HG03280 (cell line): ENCODE measurements at regions not wholly inside any gene's neighbourhood (a gene's known extent, or its start where the extent isn't known, plus 50 kb on each side); places are given as distances from the start of the nearest gene placed in this dataset.
"Not testable (repeated sequence)": the region's sequence is repeated elsewhere in the genome, so short reads cannot be mapped to it uniquely, and the experiment has no call there.

Experiments used
- ATAC-seq: cut with Tn5 transposase; IDR thresholded peaks from one replicate; pipeline ENCODE4 v1.9.1; 2021; ENCODE audit warnings: mild to moderate bottlenecking, moderate library complexity; ENCODE audit not compliant: unreplicated experiment

DNA sequence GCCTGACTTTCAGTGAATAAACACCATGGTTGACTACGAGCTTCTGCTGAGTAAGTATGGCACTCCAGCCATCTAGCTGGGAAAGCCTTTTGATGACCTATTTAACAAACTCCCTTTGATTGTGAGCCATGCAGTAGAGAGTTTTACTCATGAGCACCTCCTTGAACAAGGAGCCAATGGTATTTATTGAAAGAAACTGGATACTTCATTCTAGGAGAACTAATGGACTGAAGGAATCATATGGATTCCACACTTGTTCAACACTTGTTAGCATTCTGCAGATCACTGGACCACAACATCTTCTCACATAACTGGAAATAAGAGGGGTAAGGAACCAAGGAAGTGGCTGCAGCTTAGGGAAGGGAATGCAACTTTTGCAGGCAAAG is 320.9 kb upstream of the ETAA1 start:
- no peak for ATAC-seq

GRCh38 chr2:67079729-67080128 is 317.4 kb upstream of the ETAA1 start:
- no peak for ATAC-seq

- no peak for ATAC-seq
Measured at GRCh38 chr2:67082813-67083212, 314.3 kb upstream of the ETAA1 start.

DNA sequence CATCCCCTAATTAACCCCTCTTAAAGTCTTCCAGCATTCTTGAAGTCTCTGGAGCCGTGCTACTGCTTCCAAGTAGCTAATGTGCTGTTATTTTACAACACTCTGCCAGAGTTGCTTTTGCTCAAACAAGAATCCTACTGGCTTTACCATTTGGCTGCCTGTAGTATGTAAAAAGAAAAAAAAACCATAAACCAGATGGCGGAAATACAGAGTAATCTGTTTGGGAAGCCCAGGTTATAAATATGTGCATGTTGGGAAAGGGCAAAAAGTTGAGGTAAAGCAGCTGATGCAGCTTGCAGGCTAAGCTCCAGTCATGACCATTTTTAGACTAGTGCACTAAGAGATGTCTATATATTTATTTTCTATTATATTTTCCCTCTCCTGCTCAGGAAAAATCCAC is 313.2 kb upstream of the ETAA1 start:
- ATAC-seq = no peak

DNA sequence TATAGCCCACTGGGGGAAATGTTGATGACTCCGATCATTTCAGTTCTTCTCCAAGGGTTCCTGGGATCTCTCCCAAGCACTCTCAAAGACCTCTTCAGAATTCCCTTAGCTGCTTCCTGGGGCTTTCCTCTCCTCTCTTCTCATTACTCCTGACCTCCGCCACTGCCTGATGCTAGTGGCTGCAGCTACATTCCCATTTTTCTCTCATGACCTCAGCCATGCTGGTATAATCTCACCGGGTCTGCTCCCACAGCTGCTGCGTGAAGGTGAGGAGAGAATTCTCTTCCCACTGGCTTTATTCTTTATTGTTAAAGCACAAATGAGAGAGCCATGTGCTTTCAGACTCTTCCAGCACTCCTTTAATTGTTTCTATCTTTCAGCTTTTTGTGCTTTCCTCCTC is 312.0 kb upstream of the ETAA1 start:
- no peak for ATAC-seq

DNA sequence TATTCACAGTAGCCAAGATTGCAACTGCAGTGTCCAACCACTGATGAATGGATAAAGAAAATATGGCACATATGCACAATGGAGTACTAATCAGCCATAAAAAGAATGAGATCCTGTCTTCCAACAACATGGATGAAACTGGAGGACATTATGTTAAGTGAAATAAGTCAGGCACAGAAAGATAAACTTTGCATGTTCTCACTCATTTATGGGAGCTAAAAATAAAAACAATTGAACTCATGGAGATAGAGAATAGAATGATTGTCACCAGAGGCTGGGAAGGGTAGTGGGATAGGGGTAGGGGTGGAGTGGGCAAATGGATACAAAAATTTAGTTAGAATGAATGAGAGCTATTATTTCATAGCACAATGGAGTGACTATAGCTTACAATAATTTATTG is 305.5 kb upstream of the ETAA1 start:
- no peak for ATAC-seq

DNA sequence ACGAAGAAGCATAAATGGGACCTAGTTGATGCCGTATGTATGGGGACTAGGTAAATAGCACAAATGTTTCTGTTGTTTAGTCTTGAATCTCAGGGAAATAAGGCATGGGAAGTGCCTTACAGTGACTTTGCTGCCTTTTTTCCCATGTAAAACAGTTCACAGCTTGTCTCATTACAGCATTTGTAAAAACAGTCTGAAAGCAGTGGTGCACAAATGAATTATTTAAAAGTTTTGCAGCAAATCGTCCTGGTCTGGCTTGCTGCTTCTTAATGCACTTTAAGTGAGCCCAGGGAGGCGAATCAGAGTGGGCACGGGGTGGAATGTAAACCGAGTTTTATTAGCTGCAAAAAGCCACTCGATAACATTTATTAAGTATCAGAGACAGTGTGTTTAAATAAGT is 302.0 kb upstream of the ETAA1 start:
- ATAC-seq = no peak

DNA sequence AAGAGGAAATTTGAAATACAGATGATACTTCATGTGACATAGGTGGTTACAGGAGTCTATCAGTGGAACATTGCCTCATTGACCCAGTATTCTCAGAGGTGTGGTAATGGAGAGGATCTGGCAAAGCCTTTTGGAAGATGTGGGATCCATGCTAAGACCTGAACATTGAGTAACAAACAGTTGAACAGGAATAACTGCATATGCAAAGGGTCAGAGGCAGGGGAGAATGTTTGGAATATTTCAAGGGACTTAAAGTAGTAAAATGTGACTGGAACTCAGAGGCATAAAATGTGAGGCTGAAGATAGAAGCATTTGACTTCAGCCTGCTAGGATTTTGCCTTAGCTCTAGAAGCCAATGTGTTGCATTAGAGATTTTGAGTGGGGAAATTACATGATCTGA is 300.2 kb upstream of the ETAA1 start:
- no peak for ATAC-seq

DNA sequence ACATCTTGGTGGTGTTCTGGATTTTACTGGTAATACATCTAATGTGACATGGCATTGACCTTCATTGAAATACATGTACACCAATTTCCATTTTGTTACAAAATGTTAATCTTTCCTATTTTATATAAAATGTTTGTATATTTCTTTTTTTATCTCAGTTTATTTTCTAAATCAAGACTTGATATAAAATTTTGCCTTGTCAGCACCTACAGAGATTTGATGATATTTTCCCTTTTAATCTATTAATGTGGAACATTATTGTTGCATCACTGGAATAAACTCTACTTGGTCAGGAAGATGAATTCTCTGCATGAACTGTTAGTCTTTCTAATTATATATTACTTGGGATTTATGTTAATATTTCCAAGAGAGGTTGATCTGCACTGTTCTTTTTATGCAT is 294.0 kb upstream of the ETAA1 start:
- ATAC-seq = no peak

- no peak for ATAC-seq
Measured at GRCh38 chr2:67108231-67108630, 288.9 kb upstream of the ETAA1 start.

- no peak for ATAC-seq
Measured at GRCh38 chr2:67124531-67124930, 272.6 kb upstream of the ETAA1 start.

GRCh38 chr2:67130531-67131256 is 266.4 kb upstream of the ETAA1 start:
- ATAC-seq = no peak

GRCh38 chr2:67131257-67131609 is 265.9 kb upstream of the ETAA1 start:
- no peak for ATAC-seq

DNA sequence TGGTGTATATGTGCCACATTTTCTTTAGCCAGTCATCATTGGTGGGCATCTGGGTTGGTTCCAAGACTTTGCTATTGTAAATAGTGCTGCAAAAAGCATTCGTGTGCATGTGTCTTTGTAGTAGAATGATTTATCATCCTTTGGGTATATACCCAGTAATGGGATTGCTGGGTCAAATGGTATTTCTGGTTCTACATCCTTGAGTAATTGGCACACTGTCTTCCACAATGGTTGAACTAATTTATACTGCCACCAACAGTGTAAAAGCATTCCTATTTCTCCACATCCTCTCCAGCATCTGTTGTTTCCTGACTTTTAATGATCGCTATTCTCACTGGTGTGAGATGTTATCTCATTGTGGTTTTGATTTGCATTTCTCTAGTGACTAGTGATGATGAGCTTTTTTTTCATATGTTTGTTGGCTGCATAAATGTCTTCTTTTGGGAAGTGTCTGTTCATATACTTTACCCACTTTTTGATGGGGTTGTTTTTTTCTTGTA is 264.6 kb upstream of the ETAA1 start:
- not testable (repeated sequence) for ATAC-seq

GRCh38 chr2:67135208-67135607 is 261.9 kb upstream of the ETAA1 start:
- ATAC-seq = no peak

GRCh38 chr2:67137699-67138098 is 259.4 kb upstream of the ETAA1 start:
- no peak for ATAC-seq

DNA sequence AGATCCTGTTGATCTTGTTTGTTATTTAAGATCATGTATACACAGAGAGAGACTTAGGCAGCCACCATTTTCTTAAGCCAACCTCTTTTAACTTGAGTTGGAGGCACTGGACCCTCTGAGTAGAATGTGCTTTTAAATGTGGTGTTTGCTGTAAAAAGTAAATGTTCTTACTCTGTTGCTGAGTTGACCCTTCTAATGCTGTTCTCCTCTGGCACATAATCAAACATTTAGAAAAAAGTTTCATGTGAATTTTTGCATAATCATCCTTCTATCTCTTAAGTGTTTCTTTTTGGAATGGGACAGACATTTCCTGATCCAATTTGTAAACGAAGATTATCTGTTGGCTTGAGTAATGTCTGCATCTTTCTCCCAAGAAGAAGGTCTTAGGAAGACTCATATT is 255.1 kb upstream of the ETAA1 start:
- no peak for ATAC-seq

DNA sequence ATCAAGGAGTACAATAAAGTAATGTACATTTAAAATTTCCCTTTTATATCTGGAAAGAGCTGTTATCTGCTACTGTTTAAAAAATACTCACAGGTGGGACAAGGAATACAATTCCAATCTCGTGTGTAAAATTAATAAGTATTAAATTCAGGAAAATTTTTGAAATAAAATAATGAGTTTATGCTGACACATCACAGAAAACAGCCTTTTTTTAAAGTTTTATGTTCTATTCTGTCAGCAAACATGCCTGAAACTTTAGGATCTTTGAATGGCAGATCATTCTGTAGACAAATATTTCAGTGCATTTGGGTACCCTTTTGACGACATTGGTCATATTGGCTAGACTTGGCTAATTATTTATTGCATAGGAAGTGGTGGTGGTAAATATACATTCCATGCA is 254.4 kb upstream of the ETAA1 start:
- ATAC-seq = no peak

DNA sequence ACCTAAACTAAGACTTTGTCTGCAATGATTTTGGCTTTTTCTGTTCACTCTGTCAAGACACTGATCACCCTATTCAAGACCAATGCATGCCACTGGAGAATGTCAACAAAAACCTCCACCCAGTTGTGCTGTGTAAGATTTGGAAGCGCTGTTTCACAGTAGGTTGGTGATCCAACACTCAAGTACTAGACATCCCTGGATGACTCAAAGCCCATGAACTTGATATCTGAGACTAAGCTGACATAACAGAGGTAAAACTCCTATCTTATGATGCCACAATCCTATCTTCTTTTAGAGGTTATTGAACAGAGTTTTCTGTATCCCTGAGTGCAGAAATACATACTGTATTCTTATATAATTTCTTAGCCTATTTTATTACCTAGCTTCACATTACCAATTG is 251.3 kb upstream of the ETAA1 start:
- ATAC-seq = no peak

DNA sequence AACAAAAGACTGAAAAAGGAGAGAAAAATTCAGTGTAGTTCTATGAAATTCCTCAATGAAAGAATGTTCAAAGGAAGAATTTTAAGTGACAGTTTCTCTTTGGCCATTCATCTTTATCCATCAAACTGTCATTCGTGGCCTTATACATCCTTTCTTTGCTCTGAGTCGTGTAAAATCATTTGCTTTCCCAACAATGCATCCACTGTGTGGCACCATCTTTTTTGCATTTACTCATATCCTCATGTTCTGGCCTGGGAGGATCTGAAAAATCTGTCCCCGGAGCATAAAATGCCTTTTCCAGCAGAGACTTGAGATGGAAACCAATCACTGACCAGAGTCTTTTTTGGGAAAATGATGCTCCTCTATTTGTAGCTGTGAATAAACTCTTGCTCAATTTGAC is 240.3 kb upstream of the ETAA1 start:
- ATAC-seq = no peak

GRCh38 chr2:67158718-67159117 is 238.4 kb upstream of the ETAA1 start:
- no peak for ATAC-seq

- ATAC-seq = no peak
Measured at GRCh38 chr2:67159929-67160328, 237.2 kb upstream of the ETAA1 start.

DNA sequence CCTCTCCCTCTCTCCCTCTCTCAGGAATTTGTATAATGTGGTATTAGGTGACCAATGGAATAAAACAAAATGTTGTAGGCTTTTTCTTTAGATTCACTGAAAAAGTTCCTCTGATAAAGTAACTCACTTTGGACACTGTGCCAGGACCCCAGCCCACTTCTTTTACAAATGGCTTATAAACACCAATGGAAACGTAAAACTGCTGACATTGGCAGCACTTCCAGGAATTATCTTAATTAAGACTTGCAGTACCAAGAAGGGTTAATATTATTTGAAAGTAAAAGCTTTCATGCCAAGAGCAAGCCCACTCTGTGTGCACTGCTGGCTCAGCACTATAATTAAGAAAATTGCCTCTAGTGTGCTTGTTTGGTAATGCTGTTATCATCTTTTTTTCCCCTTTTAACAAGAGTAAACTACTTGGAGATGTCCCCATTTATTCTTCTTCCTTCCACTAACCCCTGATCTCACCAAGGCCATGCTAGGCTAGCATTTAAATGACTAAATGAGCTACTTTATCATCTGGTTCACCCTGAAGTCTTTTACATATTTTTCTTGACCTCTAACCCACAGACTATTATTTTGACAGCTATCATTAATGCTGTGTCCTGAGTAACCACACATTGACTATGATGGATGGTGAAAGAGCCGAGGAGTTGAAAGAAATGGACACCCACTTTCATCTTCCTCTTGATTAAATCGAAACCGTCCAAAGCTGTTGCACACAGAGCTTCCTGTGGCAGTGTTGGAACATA is 232.2 kb upstream of the ETAA1 start:
- ATAC-seq = no peak
